Keratinocyte (primary cell): ENCODE measurements at regions not wholly inside any gene's neighbourhood (a gene's known extent, or its start where the extent isn't known, plus 50 kb on each side); places are given as distances from the start of the nearest gene placed in this dataset.

ENCODE experiments used
- DNase-seq: peaks from one replicate; pipeline ENCODE4 v3.0.0-alpha.2; 2011; ENCODE audit warnings: low read depth, missing footprints, low spot score
- FAIRE-seq: peaks from 2 replicates; lab custom pipeline; 2011; peaks lifted over from hg19 to GRCh38; lab: Jason Lieb, UNC
- H2AFZ ChIP-seq: 2 replicates; pipeline ENCODE4 v1.6.0; 2012; ENCODE audit warnings: low read length, control low read depth, inconsistent platforms; ENCODE audit not compliant: control insufficient read depth
- H3K27ac ChIP-seq: 2 replicates; pipeline ENCODE4 v1.5.1; 2011; ENCODE audit warnings: low read length; ENCODE audit not compliant: control insufficient read depth, insufficient read depth
- H3K27me3 ChIP-seq: 3 replicates; pipeline ENCODE4 v1.6.0; 2011; ENCODE audit warnings: low read length; ENCODE audit not compliant: control insufficient read depth, insufficient read depth; ENCODE audit errors: extremely low read depth
- H3K36me3 ChIP-seq, 2 experiments: 2 replicates in 1 of 2; 3 replicates in 1 of 2; pipeline ENCODE4 v1.5.1; 2011; ENCODE audit warnings: low read length in 2 of 2, mild to moderate bottlenecking in 1 of 2; ENCODE audit not compliant: control insufficient read depth in 2 of 2, insufficient read depth in 2 of 2; ENCODE audit errors: extremely low read depth in 1 of 2
- H3K4me1 ChIP-seq: 3 replicates; pipeline ENCODE4 v1.5.1; 2011; ENCODE audit warnings: low read length; ENCODE audit not compliant: control insufficient read depth, insufficient read depth; ENCODE audit errors: extremely low read depth
- H3K4me2 ChIP-seq: 3 replicates; pipeline ENCODE4 v1.6.0; 2011; ENCODE audit warnings: low read depth, low read length; ENCODE audit not compliant: control insufficient read depth, insufficient read depth; ENCODE audit errors: extremely low read depth
- H3K4me3 ChIP-seq, 3 experiments: fragments of 200-600 bp in 1 of 3; sonication (generic) in 1 of 3; 2 replicates in 2 of 3; 3 replicates in 1 of 3; pipeline ENCODE4 v1.5.1; 2011 to 2016; ENCODE audit warnings: low read length in 3 of 3, mild to moderate bottlenecking in 3 of 3, control low read depth in 2 of 3, inconsistent platforms in 1 of 3, low read depth in 1 of 3, mixed read lengths in 1 of 3, mixed run types in 1 of 3, moderate library complexity in 1 of 3; ENCODE audit not compliant: control insufficient read depth in 2 of 3, insufficient read depth in 2 of 3; ENCODE audit errors: extremely low read depth in 1 of 3
- H3K79me2 ChIP-seq: 2 replicates; pipeline ENCODE4 v1.6.0; 2012; ENCODE audit warnings: low read length; ENCODE audit not compliant: control insufficient read depth, insufficient read depth
- H3K9ac ChIP-seq: 3 replicates; pipeline ENCODE4 v1.6.0; 2011; ENCODE audit warnings: low read length; ENCODE audit not compliant: control insufficient read depth, insufficient read depth; ENCODE audit errors: extremely low read depth
- H3K9me1 ChIP-seq: 3 replicates; pipeline ENCODE4 v1.6.0; 2011; ENCODE audit warnings: low read length; ENCODE audit not compliant: control insufficient read depth, insufficient read depth; ENCODE audit errors: extremely low read depth
- H3K9me3 ChIP-seq: 2 replicates; pipeline ENCODE4 v1.5.1; 2012; ENCODE audit warnings: low read depth, low read length; ENCODE audit not compliant: control insufficient read depth
- H4K20me1 ChIP-seq: 3 replicates; pipeline ENCODE4 v1.6.0; 2011; ENCODE audit warnings: low read length; ENCODE audit not compliant: control insufficient read depth, insufficient read depth; ENCODE audit errors: extremely low read depth
- CTCF ChIP-seq, 3 experiments: IDR thresholded peaks in 1 of 3; conservative IDR thresholded peaks in 1 of 3; optimal IDR thresholded peaks in 1 of 3; 2 replicates in 2 of 3; 3 replicates in 1 of 3; pipeline versions ENCODE3 to v1.5.1; 2011; ENCODE audit warnings: low read length in 3 of 3, mild to moderate bottlenecking in 3 of 3, moderate library complexity in 2 of 3, control low read depth in 1 of 3, inconsistent platforms in 1 of 3; ENCODE audit not compliant: insufficient read depth in 2 of 3; ENCODE audit errors: extremely low read depth in 1 of 3
- EZH2 ChIP-seq: IDR thresholded peaks from one replicate; pipeline ENCODE4 v1.6.1; 2012; ENCODE audit warnings: inconsistent platforms, mild to moderate bottlenecking, low read length, moderate library complexity
- dilution Hi-C: fragments of 300-500 bp; cut with MboI; formaldehyde crosslinking; loops from one replicate; pipeline ENCODE4 v1.7.0; 2020; ENCODE audit warnings: low sequenced_read_pairs; ENCODE audit not compliant: extremely low pct_ligation_motif_present

GRCh38 chr14:105899657-105900397, 373.4 kb downstream of the TMEM121 start:
- no peak overlapping the region for H3K4me3 ChIP-seq
- H3K4me2 ChIP-seq, result no peak overlapping the region
- DNase-seq (no peak), FAIRE-seq (no peak)
- dilution Hi-C loops, result no loop called here
- TF ChIP-seq CTCF (optimal IDR thresholded peaks at IDR 0.05 in 1 of 3, IDR thresholded peaks at IDR 0.05 in 1 of 3, conservative IDR thresholded peaks at IDR 0.05 in 1 of 3; ENCODE audit: extremely low read depth in 1 of 3, insufficient read depth in 2 of 3, low read length in 3 of 3) (no peak), EZH2 (no peak)
- H3K36me3 ChIP-seq, result no peaks in the 10 kb centered on the region
- no peak overlapping the region for H3K9ac ChIP-seq
- H4K20me1 ChIP-seq, result no peaks in the 10 kb centered on the region
- peaks cover 10% of the 10 kb centered on the region for H3K9me3 ChIP-seq
- H3K27ac ChIP-seq, result no peak overlapping the region
- no peaks in the 10 kb centered on the region for H3K27me3 ChIP-seq
- no peaks in the 10 kb centered on the region for H3K9me1 ChIP-seq
- no peaks in the 10 kb centered on the region for H3K79me2 ChIP-seq
- H2AFZ ChIP-seq, result no peak overlapping the region
- no peaks in the 10 kb centered on the region for H3K4me1 ChIP-seq

GRCh38 chr14:105900398-105901160, 374.2 kb downstream of the TMEM121 start:
- H3K9me1 ChIP-seq, result no peaks in the 10 kb centered on the region
- dilution Hi-C loops, result no loop called here
- H3K4me3 ChIP-seq, result no peak overlapping the region
- H4K20me1 ChIP-seq, result no peaks in the 10 kb centered on the region
- H3K4me1 ChIP-seq, result no peaks in the 10 kb centered on the region
- DNase-seq (no peak), FAIRE-seq (no peak)
- no peak overlapping the region for H3K27ac ChIP-seq
- H3K9ac ChIP-seq, result no peak overlapping the region
- no peak overlapping the region for H3K4me2 ChIP-seq
- no peaks in the 10 kb centered on the region for H3K27me3 ChIP-seq
- no peaks in the 10 kb centered on the region for H3K36me3 ChIP-seq
- peaks cover 13% of the 10 kb centered on the region for H3K9me3 ChIP-seq
- no peak overlapping the region for H2AFZ ChIP-seq
- no peak for TF ChIP-seq CTCF (optimal IDR thresholded peaks at IDR 0.05 in 1 of 3, IDR thresholded peaks at IDR 0.05 in 1 of 3, conservative IDR thresholded peaks at IDR 0.05 in 1 of 3; ENCODE audit: extremely low read depth in 1 of 3, insufficient read depth in 2 of 3, low read length in 3 of 3)
- TF ChIP-seq EZH2, result no peak
- no peaks in the 10 kb centered on the region for H3K79me2 ChIP-seq
